ENCODE measurements at regions not wholly inside any gene's neighbourhood (a gene's known extent, or its start where the extent isn't known, plus 50 kb on each side); places are given as distances from the start of the nearest gene placed in this dataset.

DNA sequence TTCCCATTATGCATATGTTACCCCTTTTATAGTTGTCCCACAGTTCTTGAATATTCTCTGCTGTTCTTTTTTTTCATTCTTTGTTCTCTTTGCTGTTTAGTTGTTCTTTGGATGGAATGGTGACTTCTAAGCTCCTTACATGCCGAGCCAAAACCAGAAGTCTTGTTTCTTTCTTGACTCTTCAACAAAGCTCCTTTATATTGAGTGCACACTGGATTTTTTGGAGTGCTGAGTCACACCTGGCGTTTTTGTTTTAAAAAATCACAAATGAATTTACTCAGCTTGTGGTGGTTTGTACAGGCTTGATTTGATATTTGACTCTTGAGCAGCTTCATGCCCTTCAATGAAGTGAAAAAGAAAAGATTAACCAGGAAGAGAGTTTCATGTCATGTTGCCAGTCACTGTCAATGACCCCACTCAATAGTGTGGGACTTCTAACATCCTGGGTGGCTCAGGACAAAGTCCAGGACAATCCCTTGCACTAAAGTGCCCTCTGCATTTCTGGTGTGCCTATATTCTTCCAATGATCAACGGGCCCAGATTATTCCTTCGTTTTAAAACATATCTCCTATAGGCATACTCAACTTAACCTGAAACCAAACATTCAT is 112.4 kb upstream of the SLC38A4 start:
- H3K27ac ChIP-seq (ENCODE audit: low read depth, low read length), result no peak overlapping the region
- no peak overlapping the region for H3K4me2 ChIP-seq (ENCODE audit: low read depth, low read length, poor library complexity, severe bottlenecking)
- no peak overlapping the region for H3K9ac ChIP-seq (ENCODE audit: low read length)
- H3K9me3 ChIP-seq (ENCODE audit: insufficient read depth, low read length), result no peaks in the 10 kb centered on the region
- H3K36me3 ChIP-seq (ENCODE audit: low read length), result no peaks in the 10 kb centered on the region
- TF ChIP-seq, protein P1, sequence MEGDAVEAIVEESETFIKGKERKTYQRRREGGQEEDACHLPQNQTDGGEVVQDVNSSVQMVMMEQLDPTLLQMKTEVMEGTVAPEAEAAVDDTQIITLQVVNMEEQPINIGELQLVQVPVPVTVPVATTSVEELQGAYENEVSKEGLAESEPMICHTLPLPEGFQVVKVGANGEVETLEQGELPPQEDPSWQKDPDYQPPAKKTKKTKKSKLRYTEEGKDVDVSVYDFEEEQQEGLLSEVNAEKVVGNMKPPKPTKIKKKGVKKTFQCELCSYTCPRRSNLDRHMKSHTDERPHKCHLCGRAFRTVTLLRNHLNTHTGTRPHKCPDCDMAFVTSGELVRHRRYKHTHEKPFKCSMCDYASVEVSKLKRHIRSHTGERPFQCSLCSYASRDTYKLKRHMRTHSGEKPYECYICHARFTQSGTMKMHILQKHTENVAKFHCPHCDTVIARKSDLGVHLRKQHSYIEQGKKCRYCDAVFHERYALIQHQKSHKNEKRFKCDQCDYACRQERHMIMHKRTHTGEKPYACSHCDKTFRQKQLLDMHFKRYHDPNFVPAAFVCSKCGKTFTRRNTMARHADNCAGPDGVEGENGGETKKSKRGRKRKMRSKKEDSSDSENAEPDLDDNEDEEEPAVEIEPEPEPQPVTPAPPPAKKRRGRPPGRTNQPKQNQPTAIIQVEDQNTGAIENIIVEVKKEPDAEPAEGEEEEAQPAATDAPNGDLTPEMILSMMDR (IDR thresholded peaks at IDR 0.05; ENCODE audit: insufficient read depth, low read length, poor library complexity, severe bottlenecking), result no peak
- no peak for TF ChIP-seq EZH2phosphoT487 (conservative IDR thresholded peaks at IDR 0.05; ENCODE audit: low read length)
- no peaks in the 10 kb centered on the region for H3K9me2 ChIP-seq (replicated peaks; ENCODE audit: insufficient read depth, low read length)
- H2AFZ ChIP-seq (ENCODE audit: low read depth, low read length, severe bottlenecking), result no peak overlapping the region
- no peaks in the 10 kb centered on the region for H3F3A ChIP-seq (ENCODE audit: insufficient read depth)
- no peaks in the 10 kb centered on the region for H4K20me1 ChIP-seq (ENCODE audit: low read depth, low read length)
- H3K79me2 ChIP-seq (ENCODE audit: insufficient read depth, low read length), result no peaks in the 10 kb centered on the region
- no peaks in the 10 kb centered on the region for H3K27me3 ChIP-seq (ENCODE audit: low read length)
- no peak overlapping the region for H3K4me3 ChIP-seq (ENCODE audit: insufficient read depth, low read length, poor library complexity, severe bottlenecking)

DNA sequence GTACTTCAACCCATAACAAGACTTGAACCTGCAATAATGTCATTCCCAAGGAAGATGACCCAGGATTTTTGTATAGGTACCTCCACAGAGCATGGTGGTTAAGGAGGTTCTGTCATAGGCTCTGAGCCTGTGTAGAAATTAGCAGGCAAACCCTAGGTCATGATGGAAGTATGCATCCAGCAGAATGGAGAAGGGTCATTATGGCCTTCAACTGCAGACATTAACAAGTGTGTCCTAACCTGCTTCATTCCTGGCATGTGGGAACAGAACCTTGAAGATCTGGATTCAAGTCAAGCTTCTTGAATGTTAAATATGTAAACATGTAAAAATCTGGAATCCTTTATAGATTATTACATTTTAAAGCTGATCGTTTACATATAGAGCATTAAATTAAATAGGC is 116.2 kb upstream of the SLC38A4 start:
- no peaks in the 10 kb centered on the region for H3K79me2 ChIP-seq (ENCODE audit: insufficient read depth, low read length)
- H2AFZ ChIP-seq (ENCODE audit: low read depth, low read length, severe bottlenecking), result no peak overlapping the region
- no peak overlapping the region for H3K4me3 ChIP-seq (ENCODE audit: insufficient read depth, low read length, poor library complexity, severe bottlenecking)
- H3K9me2 ChIP-seq (replicated peaks; ENCODE audit: insufficient read depth, low read length), result no peaks in the 10 kb centered on the region
- no peaks in the 10 kb centered on the region for H3K9me3 ChIP-seq (ENCODE audit: insufficient read depth, low read length)
- H3K27me3 ChIP-seq (ENCODE audit: low read length), result no peaks in the 10 kb centered on the region
- H3K4me2 ChIP-seq (ENCODE audit: low read depth, low read length, poor library complexity, severe bottlenecking), result no peak overlapping the region
- no peak overlapping the region for H3K9ac ChIP-seq (ENCODE audit: low read length)
- no peaks in the 10 kb centered on the region for H4K20me1 ChIP-seq (ENCODE audit: low read depth, low read length)
- H3F3A ChIP-seq (ENCODE audit: insufficient read depth), result no peaks in the 10 kb centered on the region
- no peak overlapping the region for H3K27ac ChIP-seq (ENCODE audit: low read depth, low read length)
- H3K36me3 ChIP-seq (ENCODE audit: low read length), result no peaks in the 10 kb centered on the region
- TF ChIP-seq EZH2phosphoT487 (conservative IDR thresholded peaks at IDR 0.05; ENCODE audit: low read length), result no peak
- TF ChIP-seq, protein P1 (IDR thresholded peaks at IDR 0.05; ENCODE audit: insufficient read depth, low read length, poor library complexity, severe bottlenecking), result no peak

DNA sequence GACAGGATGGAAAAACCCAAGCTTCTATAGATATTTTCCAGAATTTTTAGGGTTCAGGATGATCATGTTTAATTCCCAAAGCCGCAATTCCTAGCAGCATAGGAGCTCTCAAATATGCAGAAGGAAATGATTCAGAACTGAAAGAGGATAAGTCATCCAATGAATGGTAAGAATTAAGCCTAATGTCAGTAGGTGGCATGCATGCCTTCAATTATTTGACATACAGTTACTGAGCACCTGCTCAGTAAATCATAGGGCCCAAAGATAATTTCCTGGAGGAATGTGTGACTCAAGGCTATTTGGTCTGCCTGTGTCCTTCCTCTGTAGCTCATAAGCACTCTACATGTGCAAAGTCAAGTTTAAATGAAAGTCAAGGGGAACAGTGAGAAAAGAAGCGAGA is 116.8 kb upstream of the SLC38A4 start:
- Histone ChIP-seq H3K4me3 (ENCODE audit: insufficient read depth, low read length, poor library complexity, severe bottlenecking) (no peak overlapping the region), H3K9ac (ENCODE audit: low read length) (no peak overlapping the region), H3K9me3 (ENCODE audit: insufficient read depth, low read length) (no peaks in the 10 kb centered on the region), H3K4me2 (ENCODE audit: low read depth, low read length, poor library complexity, severe bottlenecking) (no peak overlapping the region), H2AFZ (ENCODE audit: low read depth, low read length, severe bottlenecking) (no peak overlapping the region), H3K27ac (ENCODE audit: low read depth, low read length) (no peak overlapping the region), H3F3A (ENCODE audit: insufficient read depth) (no peaks in the 10 kb centered on the region), H3K79me2 (ENCODE audit: insufficient read depth, low read length) (no peaks in the 10 kb centered on the region), H3K9me2 (replicated peaks; ENCODE audit: insufficient read depth, low read length) (no peaks in the 10 kb centered on the region), H3K27me3 (ENCODE audit: low read length) (no peaks in the 10 kb centered on the region), H3K36me3 (ENCODE audit: low read length) (no peaks in the 10 kb centered on the region), H4K20me1 (ENCODE audit: low read depth, low read length) (no peaks in the 10 kb centered on the region)
- TF ChIP-seq EZH2phosphoT487 (conservative IDR thresholded peaks at IDR 0.05; ENCODE audit: low read length), result no peak
- TF ChIP-seq, protein P1 (IDR thresholded peaks at IDR 0.05; ENCODE audit: insufficient read depth, low read length, poor library complexity, severe bottlenecking), result no peak

Data from SU-DHL-6 (cell line).